A673 (cell line): ENCODE measurements at regions not wholly inside any gene's neighbourhood (a gene's known extent, or its start where the extent isn't known, plus 50 kb on each side); places are given as distances from the start of the nearest gene placed in this dataset.

Source experiments
- BruUV-seq: library from RNA; stranded (reverse); fragments of 400-500 nt; replicated peaks from 2 replicates; lab custom pipeline; 2021; lab: Mats Ljungman, UMichigan
- CTCF ChIA-PET: fragments of 300-600 bp; sonication (Branson Sonifier 250); formaldehyde crosslinking; loops from one replicate; lab custom pipeline; 2022; ENCODE audit warnings: antibody characterized with exemption; lab: Charles Lee
- POLR2A ChIA-PET: fragments of 300-600 bp; sonication (Branson Sonifier 250); formaldehyde crosslinking; loops from one replicate; lab custom pipeline; 2022; ENCODE audit warnings: antibody characterized with exemption; ENCODE audit not compliant: low non-redundant PET; lab: Charles Lee
- DNase-seq: peaks from one replicate; pipeline ENCODE4 v3.0.0-alpha.2; 2015; ENCODE audit warnings: low spot score
- H3K27ac ChIP-seq: fragments of 200-600 bp; sonication (generic); 2 replicates; pipeline ENCODE4 v1.5.1; 2016; ENCODE audit warnings: mixed run types, low read depth, mild to moderate bottlenecking, mixed read lengths, antibody characterized with exemption, low read length; ENCODE audit not compliant: poor library complexity, severe bottlenecking
- H3K27me3 ChIP-seq: fragments of 200-600 bp; sonication (generic); replicated peaks from 2 replicates; pipeline ENCODE4 v1.6.1; 2017; ENCODE audit warnings: mixed run types, low read depth, mild to moderate bottlenecking, mixed read lengths, antibody characterized with exemption, low read length; ENCODE audit not compliant: insufficient read depth, poor library complexity
- H3K36me3 ChIP-seq: fragments of 200-600 bp; sonication (generic); 2 replicates; pipeline ENCODE4 v1.6.1; 2016; ENCODE audit warnings: mixed run types, mild to moderate bottlenecking, mixed read lengths, antibody characterized with exemption, low read length; ENCODE audit not compliant: insufficient read depth, poor library complexity, severe bottlenecking
- H3K4me1 ChIP-seq: fragments of 200-600 bp; sonication (generic); 2 replicates; pipeline ENCODE4 v1.6.1; 2017; ENCODE audit warnings: mixed run types, mild to moderate bottlenecking, mixed read lengths, antibody characterized with exemption, low read length; ENCODE audit not compliant: insufficient read depth, poor library complexity, severe bottlenecking
- H3K4me3 ChIP-seq: fragments of 200-600 bp; sonication (generic); 2 replicates; pipeline ENCODE4 v1.5.1; 2016; ENCODE audit warnings: low read depth, mixed run types, mild to moderate bottlenecking, mixed read lengths, low read length; ENCODE audit not compliant: poor library complexity, severe bottlenecking
- H3K9me3 ChIP-seq: fragments of 200-600 bp; sonication (generic); 2 replicates; pipeline ENCODE4 v1.6.1; 2016; ENCODE audit warnings: mixed run types, low read depth, mild to moderate bottlenecking, mixed read lengths, antibody characterized with exemption, low read length; ENCODE audit not compliant: poor library complexity, severe bottlenecking
- CTCF ChIP-seq: fragments of 300-800, 200-600 bp; sonication (generic); conservative IDR thresholded peaks from 2 replicates; pipeline ENCODE4 v1.5.1; 2017; ENCODE audit warnings: low read depth, mild to moderate bottlenecking, antibody characterized with exemption, low read length, moderate library complexity, mixed read lengths
- EZH2 ChIP-seq: fragments of 200-600 bp; sonication (generic); IDR thresholded peaks from 2 replicates; pipeline ENCODE4 v1.6.1; 2017; ENCODE audit warnings: borderline replicate concordance, low read depth, mild to moderate bottlenecking, mixed read lengths, antibody characterized with exemption, low read length; ENCODE audit not compliant: poor library complexity, severe bottlenecking
- intact Hi-C: fragments of 100-400 bp; cut with micrococcal nuclease; formaldehyde crosslinking; loops from one replicate; pipeline ENCODE4 v1.10.0; 2022; ENCODE audit not compliant: unreplicated experiment

- H3K4me3 ChIP-seq, result no peak overlapping the region
- CTCF ChIA-PET, result interaction anchor here (1.1 kb wide), 1 partner anchor 18 kb away, joined by 3 read pairs; no protein-coding TSS in a partner anchor
- POLR2A ChIA-PET, result no interaction called here
- BruUV-seq, result no TSS peak
- DNase-seq, result peak; percentile 7
- H3K27me3 ChIP-seq, result peaks cover 68% of the 10 kb centered on the region
- intact Hi-C loops, result no loop called here
- no peaks in the 10 kb centered on the region for H3K9me3 ChIP-seq
- H3K36me3 ChIP-seq, result no peaks in the 10 kb centered on the region
- no peak overlapping the region for H3K27ac ChIP-seq
- TF ChIP-seq CTCF (no peak), EZH2 (no peak)
- H3K4me1 ChIP-seq, result no peaks in the 10 kb centered on the region
Measured at GRCh38 chr12:13273850-13274249, 77.3 kb downstream of the EMP1 start.

- Histone ChIP-seq H3K27ac (no peak overlapping the region), H3K4me1 (no peaks in the 10 kb centered on the region), H3K9me3 (no peaks in the 10 kb centered on the region), H3K36me3 (no peaks in the 10 kb centered on the region), H3K27me3 (peaks cover 68% of the 10 kb centered on the region), H3K4me3 (no peak overlapping the region)
- no peak for TF ChIP-seq CTCF
- TF ChIP-seq EZH2, result no peak
- CTCF ChIA-PET, result no interaction called here
- intact Hi-C loops, result no loop called here
- no peak for DNase-seq
- POLR2A ChIA-PET, result no interaction called here
- BruUV-seq, result no TSS peak
Measured at GRCh38 chr12:13273097-13273496, 76.6 kb downstream of the EMP1 start.

- Histone ChIP-seq H3K4me1 (no peaks in the 10 kb centered on the region), H3K27ac (no peak overlapping the region), H3K27me3 (peaks cover 53% of the 10 kb centered on the region), H3K9me3 (no peaks in the 10 kb centered on the region), H3K4me3 (no peak overlapping the region), H3K36me3 (no peaks in the 10 kb centered on the region)
- BruUV-seq, result no TSS peak
- CTCF ChIA-PET, result no interaction called here
- no peak for DNase-seq
- TF ChIP-seq CTCF (no peak), EZH2 (no peak)
- POLR2A ChIA-PET, result no interaction called here
- intact Hi-C loops, result no loop called here
Measured at GRCh38 chr12:13270817-13271216, 74.3 kb downstream of the EMP1 start.
